OCI-LY3 (cell line): ENCODE measurements at regions not wholly inside any gene's neighbourhood (a gene's known extent, or its start where the extent isn't known, plus 50 kb on each side); places are given as distances from the start of the nearest gene placed in this dataset.
"Not testable (repeated sequence)": the region's sequence is repeated elsewhere in the genome, so short reads cannot be mapped to it uniquely, and the experiment has no call there.

Experiments used
- H2AFZ ChIP-seq: fragments of 200-600, 300-600 bp; shearing (Covaris generic); 2 replicates; pipeline ENCODE4 v1.6.0; 2014; ENCODE audit warnings: antibody characterized with exemption, low read depth, low read length
- H3K27ac ChIP-seq: fragments of 200-600, 300-600 bp; sonication (generic); 2 replicates; pipeline ENCODE4 v1.5.1; 2014; ENCODE audit warnings: mild to moderate bottlenecking, low read length, moderate library complexity, mixed read lengths
- H3K27me3 ChIP-seq: fragments of 200-600, 300-600 bp; sonication (generic); 2 replicates; pipeline ENCODE4 v1.6.1; 2014; ENCODE audit warnings: low read depth, low read length, mixed read lengths
- H3K36me3 ChIP-seq: fragments of 200-600, 300-600 bp; sonication (generic); replicated peaks from 2 replicates; pipeline ENCODE3; 2014; ENCODE audit warnings: low read depth, low read length, mixed read lengths
- H3K4me1 ChIP-seq: fragments of 300-600, 200-600 bp; sonication (generic); 2 replicates; pipeline ENCODE4 v1.6.1; 2014; ENCODE audit warnings: low read length, mixed read lengths
- H3K4me2 ChIP-seq: fragments of 200-600, 300-600 bp; sonication (generic); 2 replicates; pipeline ENCODE4 v1.6.1; 2014; ENCODE audit warnings: low read length, mixed read lengths
- H3K4me3 ChIP-seq: fragments of 300-600, 200-600 bp; sonication (generic); 2 replicates; pipeline ENCODE4 v1.5.1; 2014; ENCODE audit warnings: antibody characterized with exemption, mild to moderate bottlenecking, low read length, moderate library complexity
- H3K79me2 ChIP-seq: fragments of 300-600, 200-600 bp; shearing (Covaris generic); 2 replicates; pipeline ENCODE4 v1.6.1; 2014; ENCODE audit warnings: mild to moderate bottlenecking, low read length, mixed read lengths
- H3K9ac ChIP-seq: fragments of 300-600, 200-600 bp; shearing (Covaris generic); 2 replicates; pipeline ENCODE4 v1.6.0; 2014; ENCODE audit warnings: mild to moderate bottlenecking, low read length, moderate library complexity
- H3K9me3 ChIP-seq: fragments of 200-600, 300-600 bp; shearing (Covaris generic); 2 replicates; pipeline ENCODE4 v1.6.1; 2014; ENCODE audit warnings: low read length, mixed read lengths; ENCODE audit not compliant: insufficient read depth
- H4K20me1 ChIP-seq: fragments of 200-600, 300-600 bp; sonication (generic); 2 replicates; pipeline ENCODE4 v1.6.1; 2016; ENCODE audit warnings: low read length, mixed read lengths; ENCODE audit not compliant: insufficient read depth
- CTCF ChIP-seq: fragments of 200-600, 300-600 bp; sonication (generic); IDR thresholded peaks from 2 replicates; pipeline ENCODE4 v1.5.1; 2014; ENCODE audit warnings: antibody characterized with exemption, low read length, low read depth
- EZH2phosphoT487 ChIP-seq: fragments of 200-600 bp; shearing (Covaris generic); IDR thresholded peaks from 2 replicates; pipeline ENCODE4 v1.6.1; 2018; ENCODE audit warnings: antibody characterized with exemption, mixed run types, low read depth

GRCh38 chr14:43406931-43407330 lies 1100.2 kb downstream of the FSCB start:
- Histone ChIP-seq H3K27ac (no peak overlapping the region), H3K4me2 (no peak overlapping the region), H3K36me3 (no peaks in the 10 kb centered on the region), H3K4me1 (no peaks in the 10 kb centered on the region), H3K4me3 (no peak overlapping the region), H3K79me2 (no peaks in the 10 kb centered on the region), H2AFZ (no peak overlapping the region), H3K9me3 (no peaks in the 10 kb centered on the region), H3K9ac (no peak overlapping the region), H4K20me1 (no peaks in the 10 kb centered on the region), H3K27me3 (no peaks in the 10 kb centered on the region)
- TF ChIP-seq EZH2phosphoT487: no peak
- no peak for TF ChIP-seq CTCF

GRCh38 chr14:43399289-43399688 lies 1107.8 kb downstream of the FSCB start:
- H3K79me2 ChIP-seq: no peaks in the 10 kb centered on the region
- H3K4me2 ChIP-seq: no peak overlapping the region
- H3K36me3 ChIP-seq: no peaks in the 10 kb centered on the region
- no peaks in the 10 kb centered on the region for H3K27me3 ChIP-seq
- no peak overlapping the region for H3K27ac ChIP-seq
- H3K9me3 ChIP-seq: no peaks in the 10 kb centered on the region
- H3K4me1 ChIP-seq: no peaks in the 10 kb centered on the region
- no peak for TF ChIP-seq CTCF
- no peak for TF ChIP-seq EZH2phosphoT487
- no peak overlapping the region for H2AFZ ChIP-seq
- H3K9ac ChIP-seq: no peak overlapping the region
- no peaks in the 10 kb centered on the region for H4K20me1 ChIP-seq
- no peak overlapping the region for H3K4me3 ChIP-seq

DNA sequence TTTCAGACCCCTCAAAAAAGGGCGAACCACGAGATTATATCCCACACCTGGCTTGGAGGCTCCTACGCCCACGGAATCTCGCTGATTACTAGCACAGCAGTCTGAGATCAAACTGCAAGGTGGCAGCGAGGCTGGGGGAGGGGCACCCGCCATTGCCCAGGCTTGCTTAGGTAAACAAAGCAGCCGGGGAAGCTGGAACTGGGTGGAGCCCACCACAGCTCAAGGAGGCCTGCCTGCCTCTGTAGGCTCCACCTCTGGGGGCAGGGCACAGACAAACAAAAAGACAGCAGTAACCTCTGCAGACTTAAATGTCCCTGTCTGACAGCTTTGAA lies 1136.6 kb downstream of the FSCB start:
- not testable (repeated sequence) for H3K4me3 ChIP-seq, H3K4me1 ChIP-seq, H3K4me2 ChIP-seq, H4K20me1 ChIP-seq, H3K27ac ChIP-seq, H3K27me3 ChIP-seq, H3K9ac ChIP-seq, H2AFZ ChIP-seq, H3K79me2 ChIP-seq, H3K9me3 ChIP-seq, H3K36me3 ChIP-seq

DNA sequence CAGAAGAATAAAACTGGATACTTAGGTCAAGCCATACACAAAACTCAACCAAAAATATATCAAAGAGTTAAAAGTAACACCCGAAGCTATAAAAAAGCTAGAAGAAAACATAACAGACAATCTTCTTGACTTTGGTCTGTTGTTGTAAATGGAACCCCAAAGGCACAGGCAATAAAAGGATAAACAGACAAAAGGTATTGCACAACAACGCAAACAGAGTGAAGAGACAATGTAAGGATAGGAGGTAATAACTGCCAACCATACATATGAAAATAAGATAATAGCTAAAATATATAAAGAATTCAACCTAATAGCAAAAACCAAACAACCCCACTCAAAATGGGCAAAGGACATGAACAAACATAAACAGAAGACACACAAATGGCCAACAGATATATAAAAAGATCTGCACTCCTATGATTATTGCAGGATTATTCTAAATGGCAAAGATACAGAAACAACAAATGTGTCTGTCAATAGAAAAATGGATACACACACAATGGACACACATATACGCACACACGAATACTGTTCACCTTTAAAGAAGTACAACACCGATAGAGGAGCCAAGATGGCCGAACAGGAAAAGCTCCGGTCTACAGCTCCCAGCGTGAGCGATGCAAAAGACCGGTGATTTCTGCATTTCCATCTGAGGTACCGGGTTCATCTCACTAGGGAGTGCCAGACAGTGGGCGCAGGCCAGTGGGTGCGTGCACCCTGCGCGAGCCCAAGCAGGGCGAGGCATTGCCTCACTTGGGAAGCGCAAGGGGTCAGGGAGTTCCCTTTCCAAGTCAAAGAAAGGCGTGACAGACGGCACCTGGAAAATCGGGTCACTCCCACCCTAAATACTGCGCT lies 1137.1 kb downstream of the FSCB start:
- Histone ChIP-seq H3K27ac (no peak overlapping the region), H3K79me2 (no peaks in the 10 kb centered on the region), H3K36me3 (no peaks in the 10 kb centered on the region), H4K20me1 (no peaks in the 10 kb centered on the region), H3K4me3 (no peak overlapping the region), H3K9ac (no peak overlapping the region), H3K4me2 (no peak overlapping the region), H3K27me3 (no peaks in the 10 kb centered on the region), H3K4me1 (no peaks in the 10 kb centered on the region), H2AFZ (no peak overlapping the region), H3K9me3 (no peaks in the 10 kb centered on the region)
- TF ChIP-seq CTCF (no peak), EZH2phosphoT487 (no peak)
